Urothelium cell line (cell line): ENCODE measurements at regions not wholly inside any gene's neighbourhood (a gene's known extent, or its start where the extent isn't known, plus 50 kb on each side); places are given as distances from the start of the nearest gene placed in this dataset.

Experiments used
- DNase-seq: peaks from one replicate; pipeline ENCODE4 v3.0.0; 2011; ENCODE audit warnings: low spot score, mixed read lengths
- FAIRE-seq: peaks from 2 replicates; lab custom pipeline; 2011; peaks lifted over from hg19 to GRCh38; lab: Jason Lieb, UNC

- DNase-seq (no peak), FAIRE-seq (no peak)
Observed at GRCh38 chr11:81092522-81092921, 1641.1 kb downstream of the FAM181B start.

DNA sequence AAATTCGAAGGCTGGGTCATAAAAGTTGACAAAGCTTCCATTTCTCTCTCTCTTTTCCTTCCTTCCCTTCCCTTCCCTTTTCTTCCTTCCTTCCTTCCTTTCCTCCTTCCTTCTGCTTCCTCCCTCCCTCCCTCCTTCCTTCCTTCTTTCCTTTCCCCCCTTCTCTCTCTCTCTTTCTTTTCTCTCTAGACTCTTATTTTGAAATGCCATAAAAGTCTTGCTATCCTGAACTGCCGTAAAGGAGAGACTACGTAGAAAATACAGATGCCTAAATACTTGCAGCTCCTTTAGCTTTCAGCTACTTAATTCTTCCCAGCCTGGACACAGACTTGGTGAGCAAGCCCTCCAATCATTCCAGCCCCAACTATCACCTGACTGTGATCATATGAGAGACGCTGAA lies 1644.4 kb downstream of the FAM181B start:
- FAIRE-seq (no peak), DNase-seq (no peak)

DNA sequence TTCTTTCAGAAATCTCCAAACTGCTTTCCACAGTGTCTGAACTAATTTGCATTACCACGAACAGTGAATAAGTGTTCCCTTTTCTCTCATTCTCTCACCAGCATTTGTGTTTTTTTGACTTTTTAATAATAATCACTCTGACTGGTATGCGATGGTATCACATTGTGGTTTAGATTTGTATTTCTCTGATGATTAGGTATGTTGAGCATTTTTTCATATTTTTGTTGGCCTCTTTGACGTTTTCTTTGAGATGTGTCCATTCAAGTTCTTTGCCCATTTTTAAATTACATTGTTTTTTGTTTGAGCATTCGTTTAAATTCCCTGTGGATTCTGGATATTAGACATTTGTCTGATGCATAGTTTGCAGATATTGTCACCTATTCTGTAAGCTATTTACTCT lies 1639.6 kb upstream of the TENM4 start:
- no peak for DNase-seq
- no peak for FAIRE-seq

GRCh38 chr11:81072273-81072672 lies 1631.4 kb upstream of the TENM4 start:
- FAIRE-seq, result no peak
- no peak for DNase-seq

DNA sequence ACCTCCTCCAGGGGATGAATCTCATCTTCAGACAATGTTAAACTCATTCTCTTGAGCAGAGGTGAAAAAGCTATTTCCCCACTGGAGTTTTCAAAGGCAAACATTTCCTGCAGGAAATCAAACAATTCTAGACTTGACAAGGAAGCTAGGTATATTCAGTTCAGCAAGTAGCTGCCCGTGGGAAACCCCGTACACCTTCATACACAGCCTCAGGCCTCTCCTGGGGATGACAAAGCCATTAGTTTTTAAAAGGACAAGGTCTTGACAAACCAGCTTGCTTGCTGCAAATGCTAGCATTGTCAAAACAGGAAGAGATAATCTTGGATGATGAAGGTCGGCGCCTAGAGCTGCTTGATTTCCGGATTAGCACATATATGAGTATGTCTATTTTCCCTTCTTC lies 1630.8 kb upstream of the TENM4 start:
- DNase-seq, result no peak

GRCh38 chr11:81070948-81071347 lies 1630.1 kb upstream of the TENM4 start:
- FAIRE-seq (no peak), DNase-seq (no peak)

More for the DNA sequence above, 1630.8 kb upstream of the TENM4 start:
- no peak for FAIRE-seq

DNA sequence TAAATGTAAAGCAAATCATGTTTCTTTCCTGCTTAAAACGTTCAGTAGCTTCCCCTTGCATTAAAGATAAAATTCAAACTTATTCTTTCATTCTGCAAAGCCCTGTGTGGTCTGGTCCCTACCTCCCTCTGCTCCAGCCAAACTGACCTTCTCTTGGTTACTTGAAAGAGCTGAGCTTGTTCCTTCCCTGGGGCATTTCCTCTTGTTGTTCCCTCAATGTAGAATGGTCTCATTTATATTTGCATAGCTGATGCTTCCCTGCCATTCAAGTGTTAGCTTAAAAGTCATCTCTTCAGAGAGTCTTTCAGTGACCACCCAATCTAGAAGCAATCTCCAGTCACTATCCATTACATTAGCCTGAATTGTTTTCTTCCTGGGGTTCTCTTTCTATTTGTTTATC lies 1618.5 kb upstream of the TENM4 start:
- DNase-seq (no peak), FAIRE-seq (no peak)

GRCh38 chr11:81052344-81053158 lies 1611.7 kb upstream of the TENM4 start:
- FAIRE-seq (no peak), DNase-seq (no peak)

- FAIRE-seq (no peak), DNase-seq (no peak)
Observed at GRCh38 chr11:81039916-81040524, 1599.2 kb upstream of the TENM4 start.

DNA sequence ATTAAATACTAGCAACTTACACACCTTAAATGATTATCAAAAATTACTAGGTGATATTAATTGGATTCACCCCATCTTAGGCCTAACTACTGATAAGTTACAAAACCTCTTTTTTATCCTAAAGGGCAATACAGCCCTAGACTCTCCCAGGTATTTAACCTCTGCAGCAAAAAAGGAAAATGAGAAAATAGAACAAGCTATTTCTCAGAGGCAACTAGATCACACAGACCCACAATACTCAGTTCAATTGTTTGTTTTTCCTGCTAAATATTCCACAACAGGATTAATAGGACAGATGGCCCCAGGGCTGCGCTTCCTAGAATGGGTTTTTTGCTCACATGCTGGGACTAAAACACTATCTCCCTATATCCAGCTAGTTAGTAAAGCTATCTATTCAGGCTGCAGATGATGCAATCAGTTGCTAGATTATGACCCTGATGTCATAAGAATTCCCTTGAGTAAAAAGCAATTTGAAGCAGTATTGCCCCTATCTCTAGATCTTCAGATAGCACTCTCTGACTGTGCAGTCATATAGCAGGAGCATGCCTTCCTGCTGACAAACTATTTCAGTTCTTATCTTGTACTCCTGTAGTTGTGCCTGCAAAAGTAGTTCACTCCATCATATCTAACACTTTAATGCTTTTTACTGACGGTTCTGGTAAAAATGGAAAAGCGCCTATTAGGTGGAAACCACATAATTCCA lies 1595.5 kb upstream of the TENM4 start:
- FAIRE-seq (no peak), DNase-seq (no peak)

DNA sequence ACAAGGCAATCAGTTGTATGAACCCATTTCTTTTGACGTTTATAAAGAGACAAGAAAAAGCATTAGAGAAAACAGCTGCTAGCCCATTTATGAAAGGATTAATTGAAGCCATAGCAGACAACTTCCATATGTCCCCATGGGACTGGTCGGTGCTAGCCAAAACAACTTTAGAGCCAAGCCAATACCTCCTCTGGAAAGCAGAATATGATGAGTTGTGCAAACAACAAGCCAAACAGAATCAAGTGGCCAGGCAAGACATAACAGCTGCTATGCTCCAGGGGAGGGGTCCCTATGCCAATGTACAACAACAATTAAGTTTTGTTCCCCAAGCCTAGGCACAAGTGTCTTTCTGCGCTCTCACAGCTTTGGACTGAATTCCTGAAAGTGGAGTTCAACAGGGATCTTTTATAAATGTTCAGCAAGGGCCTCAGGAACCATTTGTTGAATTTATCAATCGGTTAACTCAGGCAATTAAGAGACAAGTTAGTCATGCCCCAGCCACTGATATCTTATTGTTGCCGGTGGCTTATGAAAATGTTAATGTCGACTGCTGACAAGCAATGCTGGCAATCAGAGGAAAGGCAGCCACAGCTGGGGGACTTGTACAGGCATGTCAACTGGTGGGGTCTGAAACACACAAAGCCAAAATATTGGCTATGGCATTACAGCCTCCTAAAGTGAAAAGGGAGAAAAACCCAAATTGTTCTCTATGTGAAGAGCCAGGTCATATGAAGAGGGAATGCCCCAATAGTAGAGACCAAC lies 1593.1 kb upstream of the TENM4 start:
- FAIRE-seq (no peak), DNase-seq (no peak)

DNA sequence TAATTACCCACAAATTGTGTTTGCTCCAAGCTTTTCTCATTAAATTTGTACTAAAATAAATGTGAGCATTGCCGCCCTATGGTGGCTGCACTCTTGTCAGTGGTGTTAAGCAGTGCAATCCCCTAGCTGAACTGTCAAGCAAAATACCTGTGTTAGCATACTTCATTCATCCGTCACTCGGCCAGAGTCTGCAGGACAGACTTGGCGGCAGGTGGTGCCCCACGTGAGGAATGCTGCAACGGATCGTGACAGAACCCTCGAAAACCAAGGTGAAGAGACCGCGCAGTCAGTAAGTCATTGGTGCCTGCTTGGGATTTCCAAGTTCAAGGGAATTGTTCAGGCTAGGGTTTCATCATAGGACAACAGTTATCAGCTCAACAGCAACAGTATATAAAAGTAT lies 1592.1 kb upstream of the TENM4 start:
- no peak for FAIRE-seq
- no peak for DNase-seq

DNA sequence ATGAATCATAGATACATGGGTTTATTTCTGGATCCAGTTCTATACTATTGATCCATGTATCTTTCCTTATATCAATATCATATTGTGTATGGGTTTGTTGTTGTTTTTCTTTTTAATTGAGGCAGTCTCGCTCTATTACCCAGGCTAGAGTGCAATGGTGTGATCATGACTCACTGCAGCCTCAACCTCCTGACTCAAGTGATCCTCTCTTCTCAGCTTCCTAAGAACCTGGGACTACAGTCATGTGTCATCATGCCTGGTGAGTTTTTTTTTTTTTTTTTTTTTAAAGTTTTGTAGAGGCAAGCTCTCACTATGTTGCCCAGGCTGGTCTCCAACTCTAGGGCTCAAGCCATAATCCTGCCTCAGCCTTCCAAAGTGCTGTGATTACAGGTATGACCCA lies 1589.4 kb upstream of the TENM4 start:
- DNase-seq (no peak), FAIRE-seq (no peak)

DNA sequence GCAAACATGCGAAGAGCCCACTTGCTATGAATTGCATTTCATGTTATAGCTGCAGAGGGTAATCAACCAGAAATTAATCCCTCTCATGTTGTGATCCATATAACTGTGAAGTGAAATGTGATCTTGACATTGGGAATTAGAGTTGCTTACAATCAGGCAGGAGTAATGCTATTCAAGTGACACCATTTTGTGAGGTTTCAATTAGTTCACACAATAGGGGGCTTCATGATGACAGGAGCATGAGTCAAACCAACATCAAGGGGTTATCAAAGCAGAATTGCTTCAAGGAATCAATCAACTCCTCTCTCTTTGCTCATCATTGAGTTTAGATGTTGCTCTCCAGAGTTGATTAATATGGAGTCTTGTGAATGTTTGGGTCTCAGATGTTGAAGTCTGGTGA lies 1585.2 kb upstream of the TENM4 start:
- DNase-seq, result no peak

DNA sequence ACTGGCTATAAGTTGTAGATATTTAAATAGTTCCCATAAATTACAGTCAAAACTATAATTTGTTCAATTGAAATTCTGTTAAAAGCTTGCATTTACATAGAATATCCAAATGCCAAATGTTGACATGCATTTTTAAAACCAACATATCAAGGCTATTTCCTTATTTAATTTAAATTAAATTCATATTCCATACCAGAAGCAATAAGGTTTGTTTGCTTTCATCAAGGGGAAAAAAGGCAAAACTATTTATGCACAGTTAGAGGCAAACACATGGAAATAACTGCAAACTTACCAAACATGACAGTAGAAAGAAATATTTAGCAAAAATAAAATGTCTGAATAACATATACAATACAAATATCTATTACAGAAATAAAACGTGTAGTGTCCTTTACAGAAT lies 1581.2 kb upstream of the TENM4 start:
- no peak for FAIRE-seq

More for the DNA sequence above, 1585.2 kb upstream of the TENM4 start:
- FAIRE-seq, result no peak

GRCh38 chr11:81010631-81011030 lies 1569.8 kb upstream of the TENM4 start:
- FAIRE-seq (no peak), DNase-seq (no peak)

More for the DNA sequence above, 1581.2 kb upstream of the TENM4 start:
- no peak for DNase-seq

DNA sequence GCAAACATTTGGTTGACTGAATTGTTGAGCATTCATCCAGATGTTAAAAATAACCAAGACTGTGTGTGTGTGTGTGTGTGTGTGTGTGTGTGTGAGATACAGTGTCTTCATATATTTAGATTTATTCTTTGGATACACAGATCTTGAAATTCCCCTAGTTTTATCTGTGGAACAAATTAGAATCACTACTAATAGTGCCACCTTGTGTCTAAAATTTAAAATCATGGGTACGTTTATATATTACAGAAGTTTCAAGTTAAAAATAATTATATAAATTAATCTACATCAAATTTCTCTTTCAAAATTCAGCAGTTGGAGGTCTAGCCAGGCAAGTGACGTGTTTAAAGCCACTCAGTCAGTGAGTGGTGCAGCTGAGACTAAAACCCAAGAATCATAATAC lies 1566.2 kb upstream of the TENM4 start:
- FAIRE-seq, result no peak
- no peak for DNase-seq

DNA sequence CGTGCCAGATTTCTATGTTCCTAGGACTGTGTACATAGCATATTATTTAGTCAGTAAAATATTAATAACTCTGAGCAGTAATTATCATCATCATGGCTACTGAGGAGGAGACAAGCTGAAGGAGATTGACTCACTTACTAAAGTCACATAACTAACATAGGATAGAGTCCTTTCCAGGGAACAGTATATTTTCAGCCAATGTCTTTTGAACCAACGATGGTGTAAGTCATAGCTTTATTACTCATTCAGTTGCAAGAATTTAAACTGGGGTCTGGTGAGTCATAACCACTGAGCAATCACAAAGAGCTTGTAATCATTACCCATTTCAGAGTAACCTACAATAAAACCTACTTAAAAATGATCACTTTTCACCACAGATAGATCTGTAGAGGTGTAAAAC lies 1564.8 kb upstream of the TENM4 start:
- DNase-seq (peak; percentile 64), FAIRE-seq (no peak)

DNA sequence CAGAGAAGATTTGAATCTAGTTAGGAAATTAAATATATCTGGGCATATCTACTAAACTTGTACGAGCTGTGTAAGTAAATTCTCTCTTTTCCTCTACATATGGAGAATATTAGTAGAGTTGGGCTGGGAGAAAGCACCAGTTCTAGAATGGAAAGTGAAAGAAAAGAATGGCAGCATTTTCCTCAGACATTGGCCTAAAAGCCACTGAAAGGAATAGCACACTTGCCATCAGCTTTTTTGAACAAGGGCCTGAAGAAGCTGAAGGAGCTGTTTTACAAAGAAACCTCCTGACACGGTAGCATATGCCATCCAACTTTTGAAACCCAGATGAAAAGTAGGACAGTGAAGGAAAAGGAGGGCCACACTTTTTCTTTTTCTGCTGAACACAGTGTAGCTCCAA lies 1563.7 kb upstream of the TENM4 start:
- FAIRE-seq (no peak), DNase-seq (no peak)

DNA sequence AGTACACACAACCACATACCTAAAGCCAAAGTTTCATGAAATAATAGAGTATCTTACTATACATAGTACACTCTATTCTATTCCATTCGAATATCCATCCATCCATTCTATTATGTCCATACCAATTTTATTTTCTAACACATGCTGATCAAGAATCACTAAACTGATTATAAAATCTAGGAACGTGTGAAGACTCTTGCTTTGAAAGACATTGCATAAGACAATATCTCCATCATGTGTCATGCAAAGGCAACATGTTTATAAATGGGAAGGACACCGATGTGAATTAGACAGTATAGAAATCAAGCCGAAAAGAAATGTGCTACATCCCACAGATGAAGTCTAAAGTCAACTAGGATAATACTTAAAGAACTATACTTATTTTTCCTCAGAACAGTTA lies 1561.5 kb upstream of the TENM4 start:
- DNase-seq, result no peak
- no peak for FAIRE-seq

DNA sequence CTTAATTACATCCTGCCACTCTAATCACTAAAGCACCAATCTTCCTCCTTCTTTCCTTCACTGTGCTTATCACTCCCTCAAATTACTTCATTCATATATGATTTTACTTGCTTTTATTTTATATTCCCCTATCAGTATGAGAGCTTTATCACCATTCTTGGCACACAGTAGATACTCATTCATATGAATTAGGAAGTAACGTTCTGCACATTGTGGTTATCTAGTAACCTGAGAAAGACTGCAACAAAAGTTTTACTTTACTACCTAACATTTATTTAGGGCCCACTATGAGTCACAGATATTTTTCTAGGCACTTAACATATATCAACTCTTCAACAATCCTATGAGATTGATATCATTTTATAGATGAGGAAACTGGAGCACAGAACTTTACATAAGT lies 1559.9 kb upstream of the TENM4 start:
- FAIRE-seq (no peak), DNase-seq (no peak)
